ENCODE measurements at regions not wholly inside any gene's neighbourhood (a gene's known extent, or its start where the extent isn't known, plus 50 kb on each side); places are given as distances from the start of the nearest gene placed in this dataset.

DNA sequence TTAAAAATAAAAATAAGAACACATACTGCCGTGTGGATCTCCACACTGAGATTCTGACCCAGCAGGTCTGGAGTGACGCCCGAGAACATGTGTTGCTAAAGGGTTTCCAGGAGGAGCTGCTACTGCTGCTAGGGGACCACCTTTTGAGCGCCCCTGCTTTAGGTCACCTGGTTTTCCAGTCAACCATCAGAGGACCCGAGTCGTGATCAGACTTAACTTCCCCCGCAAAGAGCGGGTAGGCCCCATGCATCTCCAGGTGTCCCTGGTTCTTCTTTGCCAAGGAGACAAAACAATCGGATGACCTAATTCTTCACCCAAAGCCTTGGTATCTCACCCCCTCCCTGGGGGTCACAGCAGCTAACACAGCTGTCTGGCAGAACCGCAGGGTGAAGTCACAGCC is 51.1 kb upstream of the STX16 start:
- TF ChIP-seq, protein P1, sequence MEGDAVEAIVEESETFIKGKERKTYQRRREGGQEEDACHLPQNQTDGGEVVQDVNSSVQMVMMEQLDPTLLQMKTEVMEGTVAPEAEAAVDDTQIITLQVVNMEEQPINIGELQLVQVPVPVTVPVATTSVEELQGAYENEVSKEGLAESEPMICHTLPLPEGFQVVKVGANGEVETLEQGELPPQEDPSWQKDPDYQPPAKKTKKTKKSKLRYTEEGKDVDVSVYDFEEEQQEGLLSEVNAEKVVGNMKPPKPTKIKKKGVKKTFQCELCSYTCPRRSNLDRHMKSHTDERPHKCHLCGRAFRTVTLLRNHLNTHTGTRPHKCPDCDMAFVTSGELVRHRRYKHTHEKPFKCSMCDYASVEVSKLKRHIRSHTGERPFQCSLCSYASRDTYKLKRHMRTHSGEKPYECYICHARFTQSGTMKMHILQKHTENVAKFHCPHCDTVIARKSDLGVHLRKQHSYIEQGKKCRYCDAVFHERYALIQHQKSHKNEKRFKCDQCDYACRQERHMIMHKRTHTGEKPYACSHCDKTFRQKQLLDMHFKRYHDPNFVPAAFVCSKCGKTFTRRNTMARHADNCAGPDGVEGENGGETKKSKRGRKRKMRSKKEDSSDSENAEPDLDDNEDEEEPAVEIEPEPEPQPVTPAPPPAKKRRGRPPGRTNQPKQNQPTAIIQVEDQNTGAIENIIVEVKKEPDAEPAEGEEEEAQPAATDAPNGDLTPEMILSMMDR (IDR thresholded peaks at IDR 0.05) = no peak
- no peak for TF ChIP-seq POLR2AphosphoS5 (IDR thresholded peaks at IDR 0.05)
- TF ChIP-seq EP300 (IDR thresholded peaks at IDR 0.05) = no peak
- no peak for TF ChIP-seq POLR2A (IDR thresholded peaks at IDR 0.05)

All from sigmoid colon (tissue), 4 donors.